ENCODE measurements at regions not wholly inside any gene's neighbourhood (a gene's known extent, or its start where the extent isn't known, plus 50 kb on each side); places are given as distances from the start of the nearest gene placed in this dataset.

DNA sequence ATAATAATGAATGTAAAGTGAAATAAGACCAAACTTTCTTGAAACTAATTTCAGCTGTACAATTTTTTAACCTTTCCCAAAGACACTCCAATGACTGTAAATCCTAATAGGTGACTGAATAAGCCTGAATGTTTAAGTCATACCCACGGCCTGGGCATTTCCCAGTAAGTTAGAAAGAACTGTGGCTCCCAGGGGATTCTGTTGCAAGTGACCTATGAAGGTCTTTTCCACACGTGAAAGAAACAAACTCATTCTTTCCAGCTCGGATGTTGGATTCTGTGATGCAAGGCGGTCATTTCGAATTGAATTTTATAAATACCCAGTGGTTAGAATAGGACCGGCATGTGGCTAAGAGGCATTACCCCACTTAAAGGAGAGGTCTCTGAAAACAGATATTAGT, 1134.4 kb downstream of the GALC start:
- Histone ChIP-seq H3K79me2 (replicated peaks; ENCODE audit: insufficient read depth, low read length) (no peaks in the 10 kb centered on the region), H4K20me1 (ENCODE audit: insufficient read depth) (no peaks in the 10 kb centered on the region), H3F3A (ENCODE audit: insufficient read depth, low read length, poor library complexity, severe bottlenecking) (no peaks in the 10 kb centered on the region), H3K9ac (ENCODE audit: low read length) (no peak overlapping the region), H3K27me3 (ENCODE audit: insufficient read depth, low read depth, low read length) (no peaks in the 10 kb centered on the region), H3K9me2 (ENCODE audit: insufficient read depth, low read length) (no peaks in the 10 kb centered on the region), H3K4me3 (ENCODE audit: low read length) (no peak overlapping the region), H2AFZ (ENCODE audit: low read depth, low read length) (no peak overlapping the region), H3K36me3 (ENCODE audit: insufficient read depth, low read length) (no peaks in the 10 kb centered on the region), H3K9me3 (ENCODE audit: low read length) (no peaks in the 10 kb centered on the region), H3K27ac (ENCODE audit: low read length) (no peak overlapping the region), H3K4me2 (ENCODE audit: low read length) (no peak overlapping the region)
- TF ChIP-seq TAF1 (IDR thresholded peaks at IDR 0.05; ENCODE audit: low read depth) (no peak), EP300 (conservative IDR thresholded peaks at IDR 0.05; ENCODE audit: poor library complexity, severe bottlenecking) (no peak), EZH2 (IDR thresholded peaks at IDR 0.05; ENCODE audit: borderline replicate concordance, insufficient read depth, low read length, poor library complexity, severe bottlenecking) (no peak), RAD21 (conservative IDR thresholded peaks at IDR 0.05) (no peak), POLR2AphosphoS5 (IDR thresholded peaks at IDR 0.05) (no peak), REST (IDR thresholded peaks at IDR 0.05; ENCODE audit: borderline replicate concordance) (no peak), MXI1 (conservative IDR thresholded peaks at IDR 0.05; ENCODE audit: poor library complexity, severe bottlenecking) (no peak), SMC3 (conservative IDR thresholded peaks at IDR 0.05; ENCODE audit: poor library complexity) (no peak)
- TF ChIP-seq, protein P1, sequence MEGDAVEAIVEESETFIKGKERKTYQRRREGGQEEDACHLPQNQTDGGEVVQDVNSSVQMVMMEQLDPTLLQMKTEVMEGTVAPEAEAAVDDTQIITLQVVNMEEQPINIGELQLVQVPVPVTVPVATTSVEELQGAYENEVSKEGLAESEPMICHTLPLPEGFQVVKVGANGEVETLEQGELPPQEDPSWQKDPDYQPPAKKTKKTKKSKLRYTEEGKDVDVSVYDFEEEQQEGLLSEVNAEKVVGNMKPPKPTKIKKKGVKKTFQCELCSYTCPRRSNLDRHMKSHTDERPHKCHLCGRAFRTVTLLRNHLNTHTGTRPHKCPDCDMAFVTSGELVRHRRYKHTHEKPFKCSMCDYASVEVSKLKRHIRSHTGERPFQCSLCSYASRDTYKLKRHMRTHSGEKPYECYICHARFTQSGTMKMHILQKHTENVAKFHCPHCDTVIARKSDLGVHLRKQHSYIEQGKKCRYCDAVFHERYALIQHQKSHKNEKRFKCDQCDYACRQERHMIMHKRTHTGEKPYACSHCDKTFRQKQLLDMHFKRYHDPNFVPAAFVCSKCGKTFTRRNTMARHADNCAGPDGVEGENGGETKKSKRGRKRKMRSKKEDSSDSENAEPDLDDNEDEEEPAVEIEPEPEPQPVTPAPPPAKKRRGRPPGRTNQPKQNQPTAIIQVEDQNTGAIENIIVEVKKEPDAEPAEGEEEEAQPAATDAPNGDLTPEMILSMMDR (IDR thresholded peaks at IDR 0.05; ENCODE audit: poor library complexity, severe bottlenecking): no peak

DNA sequence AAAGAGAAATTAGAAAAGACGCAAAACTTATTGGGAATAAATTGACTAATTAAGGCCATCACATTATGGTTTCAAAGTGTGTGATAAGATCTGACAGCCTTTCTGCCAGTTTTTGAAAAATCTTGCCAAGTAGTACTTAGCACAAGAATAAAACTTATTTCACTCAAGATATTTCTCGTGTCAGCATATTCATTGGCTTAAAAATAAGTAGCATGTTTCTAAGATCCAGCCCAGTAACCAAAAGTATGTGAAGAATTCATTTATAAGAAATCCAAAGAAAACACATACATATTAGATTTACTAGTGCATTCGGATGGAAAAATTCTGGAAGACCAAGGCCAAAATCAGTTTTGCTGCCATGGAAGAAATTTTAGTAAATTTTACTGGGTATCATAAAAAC, 1135.0 kb downstream of the GALC start:
- Histone ChIP-seq H3K27ac (ENCODE audit: low read length) (no peak overlapping the region), H3K4me2 (ENCODE audit: low read length) (no peak overlapping the region), H3K9ac (ENCODE audit: low read length) (no peak overlapping the region), H3K9me2 (ENCODE audit: insufficient read depth, low read length) (no peaks in the 10 kb centered on the region), H2AFZ (ENCODE audit: low read depth, low read length) (no peak overlapping the region), H3K4me3 (ENCODE audit: low read length) (no peak overlapping the region), H3F3A (ENCODE audit: insufficient read depth, low read length, poor library complexity, severe bottlenecking) (no peaks in the 10 kb centered on the region), H3K9me3 (ENCODE audit: low read length) (no peaks in the 10 kb centered on the region), H3K79me2 (replicated peaks; ENCODE audit: insufficient read depth, low read length) (no peaks in the 10 kb centered on the region), H3K27me3 (ENCODE audit: insufficient read depth, low read depth, low read length) (no peaks in the 10 kb centered on the region), H3K36me3 (ENCODE audit: insufficient read depth, low read length) (no peaks in the 10 kb centered on the region), H4K20me1 (ENCODE audit: insufficient read depth) (no peaks in the 10 kb centered on the region)
- TF ChIP-seq EZH2 (IDR thresholded peaks at IDR 0.05; ENCODE audit: borderline replicate concordance, insufficient read depth, low read length, poor library complexity, severe bottlenecking) (no peak), SMC3 (conservative IDR thresholded peaks at IDR 0.05; ENCODE audit: poor library complexity) (no peak), EP300 (conservative IDR thresholded peaks at IDR 0.05; ENCODE audit: poor library complexity, severe bottlenecking) (no peak), TAF1 (IDR thresholded peaks at IDR 0.05; ENCODE audit: low read depth) (no peak), MXI1 (conservative IDR thresholded peaks at IDR 0.05; ENCODE audit: poor library complexity, severe bottlenecking) (no peak), POLR2AphosphoS5 (IDR thresholded peaks at IDR 0.05) (no peak)
- TF ChIP-seq, protein P1 (IDR thresholded peaks at IDR 0.05; ENCODE audit: poor library complexity, severe bottlenecking): no peak
